HG03025 (cell line): ENCODE measurements at regions not wholly inside any gene's neighbourhood (a gene's known extent, or its start where the extent isn't known, plus 50 kb on each side); places are given as distances from the start of the nearest gene placed in this dataset.

Experiments
- ATAC-seq: cut with Tn5 transposase; IDR thresholded peaks from one replicate; pipeline ENCODE4 v1.9.1; 2021; ENCODE audit warnings: mild to moderate bottlenecking, moderate library complexity; ENCODE audit not compliant: unreplicated experiment, low FRiP score

GRCh38 chr4:167642250-167642649 is 408.0 kb upstream of the SPOCK3 start:
- no peak for ATAC-seq

GRCh38 chr4:167645358-167645757 is 411.1 kb upstream of the SPOCK3 start:
- ATAC-seq, result no peak

- ATAC-seq, result no peak
Measured at GRCh38 chr4:167652267-167652666, 418.0 kb upstream of the SPOCK3 start.

- ATAC-seq, result no peak
Measured at GRCh38 chr4:167688660-167689142, 403.6 kb upstream of the ANXA10 start.

GRCh38 chr4:167702391-167702790 is 389.9 kb upstream of the ANXA10 start:
- no peak for ATAC-seq

GRCh38 chr4:167711517-167711916 is 380.8 kb upstream of the ANXA10 start:
- ATAC-seq, result no peak

GRCh38 chr4:167713756-167714155 is 378.6 kb upstream of the ANXA10 start:
- ATAC-seq, result no peak

- ATAC-seq, result no peak
Measured at GRCh38 chr4:167715176-167715575, 377.2 kb upstream of the ANXA10 start.

- no peak for ATAC-seq
Measured at GRCh38 chr4:167717495-167717894, 374.8 kb upstream of the ANXA10 start.

- no peak for ATAC-seq
Measured at GRCh38 chr4:167721617-167722486, 370.5 kb upstream of the ANXA10 start.

- no peak for ATAC-seq
Measured at GRCh38 chr4:167722487-167722808, 369.9 kb upstream of the ANXA10 start.

GRCh38 chr4:167724941-167725340 is 367.4 kb upstream of the ANXA10 start:
- ATAC-seq, result no peak

- ATAC-seq, result no peak
Measured at GRCh38 chr4:167730769-167731168, 361.6 kb upstream of the ANXA10 start.

- no peak for ATAC-seq
Measured at GRCh38 chr4:167745024-167745687, 347.2 kb upstream of the ANXA10 start.

GRCh38 chr4:167767281-167767680 is 325.1 kb upstream of the ANXA10 start:
- ATAC-seq, result no peak

- ATAC-seq, result no peak
Measured at GRCh38 chr4:167774646-167775045, 317.7 kb upstream of the ANXA10 start.

- ATAC-seq, result no peak
Measured at GRCh38 chr4:167775375-167775774, 317.0 kb upstream of the ANXA10 start.

GRCh38 chr4:167779280-167779679 is 313.1 kb upstream of the ANXA10 start:
- ATAC-seq, result no peak

- ATAC-seq, result no peak
Measured at GRCh38 chr4:167779864-167780263, 312.5 kb upstream of the ANXA10 start.

- ATAC-seq, result no peak
Measured at GRCh38 chr4:167784826-167785225, 307.5 kb upstream of the ANXA10 start.

- no peak for ATAC-seq
Measured at GRCh38 chr4:167785523-167785922, 306.8 kb upstream of the ANXA10 start.

- ATAC-seq, result no peak
Measured at GRCh38 chr4:167786504-167786903, 305.8 kb upstream of the ANXA10 start.
